ENCODE measurements at regions not wholly inside any gene's neighbourhood (a gene's known extent, or its start where the extent isn't known, plus 50 kb on each side); places are given as distances from the start of the nearest gene placed in this dataset.

- TF ChIP-seq CTCF (IDR thresholded peaks at IDR 0.05) = no peak
- TF ChIP-seq POLR2A (IDR thresholded peaks at IDR 0.05) = no peak
Observed at GRCh38 chr2:104476075-104476474, 377.8 kb upstream of the POU3F3 start.

All from Peyer's patch (tissue), 4 donors.